Prostate gland (tissue), 2 donors: ENCODE measurements at regions not wholly inside any gene's neighbourhood (a gene's known extent, or its start where the extent isn't known, plus 50 kb on each side); places are given as distances from the start of the nearest gene placed in this dataset.

ENCODE experiments used
- DNase-seq: peaks from one replicate; pipeline ENCODE4 v3.0.0-alpha.2; 2019; ENCODE audit warnings: low spot score
- H3K27ac ChIP-seq, 2 donors: fragments of 200-600 bp; sonication (generic); 2 replicates each; pipeline ENCODE4 v1.5.1; 2017 to 2019
- H3K27me3 ChIP-seq: fragments of 200-600 bp; sonication (generic); replicated peaks from 2 replicates; pipeline ENCODE4 v1.5.1; 2019; ENCODE audit not compliant: insufficient read depth
- H3K36me3 ChIP-seq, 2 donors: fragments of 200-600 bp; sonication (generic); 1 replicate in 1 of 2; 2 replicates in 1 of 2; pipeline versions ENCODE4 v1.5.1 to v1.8.1; 2017 to 2019
- H3K4me1 ChIP-seq: fragments of 200-600 bp; sonication (generic); replicated peaks from 2 replicates; pipeline ENCODE4 v1.5.1; 2019
- H3K4me3 ChIP-seq, 2 donors: fragments of 200-600 bp; sonication (generic); 2 replicates each; pipeline ENCODE4 v1.5.1; 2017 to 2019
- H3K9me3 ChIP-seq: fragments of 200-600 bp; sonication (generic); 2 replicates; pipeline ENCODE4 v1.5.1; 2017
- POLR2A ChIP-seq: fragments of 450-650 bp; IDR thresholded peaks from one replicate; pipeline ENCODE4 v1.6.1; 2016; ENCODE audit warnings: antibody characterized with exemption, mild to moderate bottlenecking
- POLR2AphosphoS5 ChIP-seq: sonication (generic); formaldehyde crosslinking; IDR thresholded peaks from one replicate; pipeline ENCODE4 v1.6.1; 2017; ENCODE audit warnings: antibody characterized with exemption
- WGBS: methylation state at CpG from one replicate; pipeline ENCODE4 v1.1.5; 2018; 5-methylcytosine and 5-hydroxymethylcytosine counted together
- intact Hi-C: fragments of 100-400 bp; cut with DNase I; formaldehyde crosslinking; loops from one replicate; pipeline ENCODE4 v1.14.2; 2022
- TF ChIP-seq, protein P1 (sequence below), 4 experiments: fragments of 200-600 bp in 2 of 4; fragments of 450-650 bp in 2 of 4; sonication (generic) in 2 of 4; IDR thresholded peaks; 1 replicate in 3 of 4; 2 replicates in 1 of 4; pipeline ENCODE4 v1.5.1; 2016 to 2019; ENCODE audit warnings: antibody characterized with exemption in 4 of 4, mild to moderate bottlenecking in 2 of 4, moderate library complexity in 2 of 4

- DNase-seq, result no peak
- Histone ChIP-seq H3K9me3 (no peaks in the 10 kb centered on the region), H3K4me1 (no peaks in the 10 kb centered on the region), H3K36me3 (no peaks in the 10 kb centered on the region), H3K27ac (no peak overlapping the region), H3K4me3 (no peak overlapping the region), H3K27me3 (no peaks in the 10 kb centered on the region)
- 83% methylated on average over 1 of the region's 1 CpG for WGBS
- intact Hi-C loops, result no loop called here
- TF ChIP-seq POLR2AphosphoS5, result no peak
- TF ChIP-seq POLR2A, result no peak
- TF ChIP-seq, protein P1, sequence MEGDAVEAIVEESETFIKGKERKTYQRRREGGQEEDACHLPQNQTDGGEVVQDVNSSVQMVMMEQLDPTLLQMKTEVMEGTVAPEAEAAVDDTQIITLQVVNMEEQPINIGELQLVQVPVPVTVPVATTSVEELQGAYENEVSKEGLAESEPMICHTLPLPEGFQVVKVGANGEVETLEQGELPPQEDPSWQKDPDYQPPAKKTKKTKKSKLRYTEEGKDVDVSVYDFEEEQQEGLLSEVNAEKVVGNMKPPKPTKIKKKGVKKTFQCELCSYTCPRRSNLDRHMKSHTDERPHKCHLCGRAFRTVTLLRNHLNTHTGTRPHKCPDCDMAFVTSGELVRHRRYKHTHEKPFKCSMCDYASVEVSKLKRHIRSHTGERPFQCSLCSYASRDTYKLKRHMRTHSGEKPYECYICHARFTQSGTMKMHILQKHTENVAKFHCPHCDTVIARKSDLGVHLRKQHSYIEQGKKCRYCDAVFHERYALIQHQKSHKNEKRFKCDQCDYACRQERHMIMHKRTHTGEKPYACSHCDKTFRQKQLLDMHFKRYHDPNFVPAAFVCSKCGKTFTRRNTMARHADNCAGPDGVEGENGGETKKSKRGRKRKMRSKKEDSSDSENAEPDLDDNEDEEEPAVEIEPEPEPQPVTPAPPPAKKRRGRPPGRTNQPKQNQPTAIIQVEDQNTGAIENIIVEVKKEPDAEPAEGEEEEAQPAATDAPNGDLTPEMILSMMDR (IDR thresholded peaks at IDR 0.05), result no peak
These were observed 651.5 kb downstream of the CENPC start for GRCh38 chr4:66893807-66894206.

DNA sequence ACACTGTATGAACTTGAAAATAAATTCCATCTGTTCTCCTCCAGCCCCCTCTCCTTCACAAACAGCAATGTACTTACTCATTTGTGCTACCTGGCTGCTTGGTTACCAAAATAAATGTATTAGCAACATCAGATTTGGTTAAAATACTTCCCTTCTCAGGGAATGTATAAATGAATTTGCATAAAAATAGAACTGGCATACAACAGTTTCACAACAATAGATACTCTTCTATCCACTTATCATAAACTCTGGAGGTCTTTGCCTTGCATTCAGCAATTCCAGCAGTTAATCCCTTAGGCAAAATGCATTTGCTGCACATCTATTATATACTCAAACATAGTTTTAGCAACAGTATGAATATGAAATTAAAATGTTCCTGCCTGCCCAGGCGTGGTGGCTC is 658.2 kb downstream of the CENPC start:
- no peaks in the 10 kb centered on the region for H3K27me3 ChIP-seq
- TF ChIP-seq POLR2AphosphoS5 (no peak), POLR2A (no peak)
- TF ChIP-seq, protein P1 (IDR thresholded peaks at IDR 0.05), result no peak
- DNase-seq, result no peak
- no peaks in the 10 kb centered on the region for H3K36me3 ChIP-seq
- 86% methylated on average over 1 of the region's 1 CpG for WGBS
- H3K4me1 ChIP-seq, result no peaks in the 10 kb centered on the region
- H3K9me3 ChIP-seq, result no peaks in the 10 kb centered on the region
- intact Hi-C loops, result no loop called here
- H3K27ac ChIP-seq, result no peak overlapping the region
- H3K4me3 ChIP-seq, result no peak overlapping the region

DNA sequence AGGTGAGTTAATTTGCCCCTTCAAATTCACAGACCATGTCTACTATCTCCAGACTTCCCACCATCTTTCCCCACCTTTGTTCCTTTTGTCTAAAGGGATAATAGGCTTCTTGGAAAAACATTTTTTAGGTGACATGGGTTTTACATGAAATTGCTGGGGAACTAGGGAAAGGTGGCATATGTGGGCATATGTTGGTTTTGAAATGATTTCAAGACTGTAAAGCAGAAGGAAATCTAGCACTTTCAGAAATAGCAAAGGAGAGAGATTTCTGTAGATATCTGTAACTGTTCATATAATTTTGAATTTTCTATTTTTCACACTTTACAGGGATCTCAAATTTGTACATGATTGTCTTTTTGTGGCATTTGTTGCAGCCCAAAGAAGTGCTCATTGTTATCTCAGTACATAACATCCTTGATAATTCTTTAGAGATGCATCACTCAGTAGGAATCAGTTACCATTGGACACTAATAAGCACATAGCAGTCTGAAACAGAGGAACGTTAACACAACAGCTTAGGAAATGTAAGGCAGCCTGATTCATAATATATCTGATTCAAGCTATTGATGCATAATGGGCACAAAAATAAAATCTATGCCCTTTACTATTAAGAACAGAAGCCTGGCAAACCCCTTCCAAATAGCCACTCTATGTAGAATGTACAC is 659.7 kb downstream of the CENPC start:
- H3K4me1 ChIP-seq, result no peaks in the 10 kb centered on the region
- no peak overlapping the region for H3K4me3 ChIP-seq
- H3K27me3 ChIP-seq, result no peaks in the 10 kb centered on the region
- H3K9me3 ChIP-seq, result no peaks in the 10 kb centered on the region
- DNase-seq, result no peak
- no peak overlapping the region for H3K27ac ChIP-seq
- H3K36me3 ChIP-seq, result no peaks in the 10 kb centered on the region
- intact Hi-C loops, result no loop called here
- WGBS, result 70% methylated on average over 1 of the region's 1 CpG
- TF ChIP-seq POLR2AphosphoS5, result no peak

DNA sequence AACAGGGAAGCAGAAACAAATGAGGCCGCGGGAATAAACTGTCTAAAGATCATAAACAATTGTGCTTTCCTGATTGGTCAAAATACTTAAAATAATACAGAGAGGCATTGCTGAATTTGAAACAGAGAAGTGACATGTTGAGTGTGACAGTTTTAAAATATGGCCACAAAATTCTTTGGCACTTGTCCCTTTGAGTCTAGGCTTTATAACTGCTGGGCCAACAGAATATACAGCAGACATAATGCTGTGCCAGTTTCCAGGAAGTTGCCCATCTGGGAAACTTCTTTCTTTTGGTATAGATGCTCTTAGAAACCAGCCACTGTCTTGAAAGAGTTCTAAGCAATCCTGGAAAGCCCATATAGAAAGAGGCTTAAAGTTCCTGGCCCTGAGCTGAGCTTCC is 668.4 kb downstream of the CENPC start:
- no peak overlapping the region for H3K27ac ChIP-seq

GRCh38 chr4:66872661-66873060 is 672.6 kb downstream of the CENPC start:
- TF ChIP-seq POLR2A (no peak), POLR2AphosphoS5 (no peak)
- TF ChIP-seq, protein P1 (IDR thresholded peaks at IDR 0.05), result no peak
- DNase-seq, result no peak
- Histone ChIP-seq H3K4me1 (no peaks in the 10 kb centered on the region), H3K27me3 (no peaks in the 10 kb centered on the region), H3K4me3 (no peak overlapping the region), H3K27ac (no peak overlapping the region), H3K36me3 (no peaks in the 10 kb centered on the region), H3K9me3 (no peaks in the 10 kb centered on the region)
- 78% methylated on average over 1 of the region's 1 CpG for WGBS
- intact Hi-C loops, result no loop called here

More for the DNA sequence above, 668.4 kb downstream of the CENPC start:
- intact Hi-C loops, result no loop called here
- H3K4me3 ChIP-seq, result no peak overlapping the region
- H3K36me3 ChIP-seq, result no peaks in the 10 kb centered on the region
- WGBS, result 90% methylated on average over 2 of the region's 2 CpGs
- TF ChIP-seq POLR2A, result no peak
- TF ChIP-seq, protein P1 (IDR thresholded peaks at IDR 0.05), result no peak
- TF ChIP-seq POLR2AphosphoS5, result no peak
- no peaks in the 10 kb centered on the region for H3K9me3 ChIP-seq
- DNase-seq, result no peak
- no peaks in the 10 kb centered on the region for H3K4me1 ChIP-seq
- no peaks in the 10 kb centered on the region for H3K27me3 ChIP-seq
